Adrenal gland (tissue), 9 donors: ENCODE measurements at regions not wholly inside any gene's neighbourhood (a gene's known extent, or its start where the extent isn't known, plus 50 kb on each side); places are given as distances from the start of the nearest gene placed in this dataset.

Experiments used
- DNase-seq, 7 donors: peaks; one replicate each; pipeline ENCODE4 v3.0.0-alpha.2; 2019 to 2020
- H3K27ac ChIP-seq, 5 donors: fragments of 200-600 bp; sonication (generic) in 4 of 5; 1 replicate in 3 of 5; 2 replicates in 2 of 5; pipeline versions ENCODE4 v1.5.1 to v1.8.0; 2016 to 2020; ENCODE audit warnings: mild to moderate bottlenecking in 1 of 5
- H3K27me3 ChIP-seq: fragments of 200-600 bp; 2 replicates; pipeline ENCODE4 v1.8.0; 2021
- H3K36me3 ChIP-seq, 2 donors: fragments of 200-600 bp; replicated peaks in 1 of 2; 1 replicate in 1 of 2; 2 replicates in 1 of 2; pipeline versions ENCODE4 v1.5.1 to v1.8.0; 2018 to 2022
- H3K4me1 ChIP-seq, 2 donors: fragments of 200-600 bp; replicated peaks in 1 of 2; 1 replicate in 1 of 2; 2 replicates in 1 of 2; pipeline versions ENCODE4 v1.5.1 to v1.8.0; 2018 to 2021
- H3K4me3 ChIP-seq, 4 donors: fragments of 200-600 bp; sonication (generic) in 3 of 4; one replicate each; pipeline ENCODE4 v1.5.1; 2016 to 2018
- H3K9me3 ChIP-seq, 3 donors: fragments of 200-600 bp; sonication (generic) in 1 of 3; replicated peaks in 1 of 3; 1 replicate in 2 of 3; 2 replicates in 1 of 3; pipeline versions ENCODE4 v1.5.1 to v1.8.0; 2016 to 2021
- CTCF ChIP-seq, 6 experiments: fragments of 450-650 bp in 4 of 6; fragments of 200-600 bp in 2 of 6; sonication (generic) in 1 of 6; IDR thresholded peaks; 1 replicate in 5 of 6; 2 replicates in 1 of 6; pipeline versions ENCODE4 v1.5.1 to v1.8.0; 2016 to 2021; ENCODE audit warnings: antibody characterized with exemption in 6 of 6, mild to moderate bottlenecking in 2 of 6, moderate library complexity in 1 of 6
- POLR2A ChIP-seq, 2 donors: fragments of 450-650 bp; IDR thresholded peaks; one replicate each; pipeline ENCODE4 v1.6.1; 2017; ENCODE audit warnings: antibody characterized with exemption in 2 of 2, mild to moderate bottlenecking in 2 of 2, moderate library complexity in 1 of 2
- WGBS, 4 donors: extraction: QIAGEN DNeasy Blood & Tissue Kit in 2 of 4; methylation state at CpG; one replicate each; pipeline versions ENCODE4 v1.1.5 to v1.1.7; 2013 to 2017; 5-methylcytosine and 5-hydroxymethylcytosine counted together
- intact Hi-C, 2 donors: fragments of 100-400 bp; cut with DNase I; formaldehyde crosslinking; loops; one replicate each; pipeline versions ENCODE4 v1.14.1 to v1.15.0; 2022 to 2023
- donor health status: healthy with polysubstance abuse.
- donor health status: Bipolar disorder and iron deficiency.
- donor health status: DM: yes; HTN: yes; CAD: no.
- donor health status: DM: no; HTN: no; CAD: no.
- donor health status: DM: no; HTN: no; CAD: no.

DNA sequence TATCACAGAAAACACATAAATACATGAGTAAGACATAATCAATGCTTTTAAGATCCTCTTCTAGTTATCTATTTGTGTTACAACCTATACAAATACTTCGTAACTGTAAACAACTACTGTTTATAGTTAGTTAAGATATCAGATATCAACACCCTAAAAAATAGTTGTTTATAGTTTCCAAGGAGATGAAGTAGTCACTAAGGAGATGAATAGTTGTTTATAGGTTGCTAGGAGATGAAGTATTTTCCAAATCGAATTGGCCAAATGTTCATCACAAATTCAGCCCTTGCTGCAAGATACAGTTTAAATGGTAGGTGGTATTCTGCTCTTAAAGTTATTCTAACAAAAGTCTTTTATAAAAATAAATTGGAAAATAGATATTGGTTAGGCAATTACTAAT, 618.2 kb upstream of the PCDH10 start:
- H3K9me3 ChIP-seq, result peaks cover 0 to 4% (median 0%) of the 10 kb centered on the region in 3 donors
- 59 to 78% (median 68%) methylated on average over 2 of the region's 2 CpGs for WGBS, 4 donors
- no peaks in the 10 kb centered on the region for H3K4me1 ChIP-seq
- intact Hi-C loops, result no loop called here
- H3K4me3 ChIP-seq, result no peak overlapping the region
- DNase-seq, result no peak
- no peaks in the 10 kb centered on the region for H3K27me3 ChIP-seq
- TF ChIP-seq CTCF (IDR thresholded peaks at IDR 0.05) (no peak), POLR2A (IDR thresholded peaks at IDR 0.05) (no peak)
- H3K36me3 ChIP-seq, result no peaks in the 10 kb centered on the region
- no peak overlapping the region for H3K27ac ChIP-seq

GRCh38 chr4:132540268-132540667, 608.8 kb upstream of the PCDH10 start:
- Histone ChIP-seq H3K36me3 (no peaks in the 10 kb centered on the region), H3K4me1 (no peaks in the 10 kb centered on the region), H3K27ac (no peak overlapping the region), H3K4me3 (no peak overlapping the region), H3K9me3 (no peaks in the 10 kb centered on the region), H3K27me3 (no peaks in the 10 kb centered on the region)
- intact Hi-C loops, result no loop called here
- 73 to 90% (median 80%) methylated on average over 1 of the region's 1 CpG for WGBS, 4 donors
- no peak for DNase-seq
- TF ChIP-seq CTCF (IDR thresholded peaks at IDR 0.05), result no peak
- no peak for TF ChIP-seq POLR2A (IDR thresholded peaks at IDR 0.05)

GRCh38 chr4:132540797-132541196, 608.3 kb upstream of the PCDH10 start:
- H3K27me3 ChIP-seq, result no peaks in the 10 kb centered on the region
- no peak overlapping the region for H3K4me3 ChIP-seq
- no peaks in the 10 kb centered on the region for H3K9me3 ChIP-seq
- H3K27ac ChIP-seq, result no peak overlapping the region
- no peaks in the 10 kb centered on the region for H3K36me3 ChIP-seq
- no peaks in the 10 kb centered on the region for H3K4me1 ChIP-seq
- TF ChIP-seq CTCF (IDR thresholded peaks at IDR 0.05), result no peak
- intact Hi-C loops, result no loop called here
- DNase-seq, result no peak
- WGBS, 4 donors, result 63 to 74% (median 71%) methylated on average over 4 of the region's 4 CpGs

DNA sequence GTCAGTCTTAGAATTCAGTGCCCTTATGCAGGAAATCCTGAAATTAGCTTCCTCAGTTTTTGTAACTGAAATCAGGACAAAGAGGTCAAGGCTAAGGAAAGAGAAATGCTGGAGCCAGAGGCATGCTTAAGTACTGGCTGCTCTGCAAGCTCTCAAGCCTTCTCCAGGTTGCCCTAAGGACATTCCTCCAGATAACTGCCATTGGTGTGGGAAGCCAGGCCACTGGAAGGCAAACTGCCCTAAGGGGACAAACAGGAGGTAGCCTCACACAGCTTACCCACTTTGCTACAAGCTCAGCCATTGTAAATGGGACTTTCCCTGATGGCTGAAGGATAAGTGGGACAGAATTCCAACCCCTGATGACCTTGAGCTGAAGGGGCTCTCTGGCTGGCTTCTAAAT, 606.9 kb upstream of the PCDH10 start:
- no peak for DNase-seq
- no peaks in the 10 kb centered on the region for H3K4me1 ChIP-seq
- H3K27me3 ChIP-seq, result no peaks in the 10 kb centered on the region
- no peaks in the 10 kb centered on the region for H3K36me3 ChIP-seq
- TF ChIP-seq POLR2A (IDR thresholded peaks at IDR 0.05), result no peak
- no peak for TF ChIP-seq CTCF (IDR thresholded peaks at IDR 0.05)
- no peak overlapping the region for H3K4me3 ChIP-seq
- no peak overlapping the region for H3K27ac ChIP-seq
- intact Hi-C loops, result no loop called here
- H3K9me3 ChIP-seq, result no peaks in the 10 kb centered on the region
